ENCODE measurements at regions not wholly inside any gene's neighbourhood (a gene's known extent, or its start where the extent isn't known, plus 50 kb on each side); places are given as distances from the start of the nearest gene placed in this dataset.

- H3K36me3 ChIP-seq (ENCODE audit: control insufficient read depth in 2 of 2, insufficient read depth in 1 of 2, low read length in 2 of 2) = no peaks in the 10 kb centered on the region
- CTCF ChIA-PET = no interaction called here
- POLR2A ChIA-PET = no interaction called here
- TF ChIP-seq GLI4 (tag by site-specific recombination; IDR thresholded peaks at IDR 0.05) (no peak), SETDB1 (IDR thresholded peaks at IDR 0.05; ENCODE audit: insufficient read length, low read length) (no peak), HOXA7 (CRISPR knock-in tag; IDR thresholded peaks at IDR 0.05; ENCODE audit: borderline replicate concordance) (no peak), ZNF610 (tag by site-specific recombination; IDR thresholded peaks at IDR 0.05; ENCODE audit: borderline replicate concordance) (no peak)
- H3K27ac ChIP-seq (ENCODE audit: extremely low read depth, low read depth, low read length) = no peak overlapping the region
- H3K9me3 ChIP-seq (ENCODE audit: control insufficient read depth, insufficient read depth, low read depth, low read length) = no peaks in the 10 kb centered on the region
- H3K4me3 ChIP-seq (ENCODE audit: low read depth, low read length) = no peak overlapping the region
- H3K4me1 ChIP-seq (ENCODE audit: control insufficient read depth, insufficient read depth, low read length) = no peaks in the 10 kb centered on the region
Observed at GRCh38 chr2:12795851-12796250, 79.1 kb downstream of the TRIB2 start.

GRCh38 chr2:12796657-12797056 is 79.9 kb downstream of the TRIB2 start:
- TF ChIP-seq ZNF707 (tag by site-specific recombination; IDR thresholded peaks at IDR 0.05) (no peak), PRDM4 (tag by site-specific recombination; IDR thresholded peaks at IDR 0.05) (no peak), HOXC10 (CRISPR knock-in tag; IDR thresholded peaks at IDR 0.05) (no peak), ZNF19 (tag by site-specific recombination; IDR thresholded peaks at IDR 0.05; ENCODE audit: low read depth) (no peak), SALL2 (tag by site-specific recombination; IDR thresholded peaks at IDR 0.05; ENCODE audit: borderline replicate concordance) (no peak), ZBTB21 (tag by site-specific recombination; IDR thresholded peaks at IDR 0.05) (no peak), ZNF138 (tag by site-specific recombination; IDR thresholded peaks at IDR 0.05; ENCODE audit: borderline replicate concordance) (no peak), ZSCAN4 (tag by site-specific recombination; IDR thresholded peaks at IDR 0.05) (no peak), ZBTB7A (tag by site-specific recombination; IDR thresholded peaks at IDR 0.05; ENCODE audit: low read depth) (no peak), ZNF292 (tag by site-specific recombination; IDR thresholded peaks at IDR 0.05; ENCODE audit: borderline replicate concordance, low read depth) (no peak), ZNF426 (tag by site-specific recombination; IDR thresholded peaks at IDR 0.05) (no peak), ATF2 (tag by site-specific recombination; IDR thresholded peaks at IDR 0.05; ENCODE audit: low read depth) (no peak), ZNF10 (tag by site-specific recombination; IDR thresholded peaks at IDR 0.05) (no peak), WT1 (tag by site-specific recombination; IDR thresholded peaks at IDR 0.05) (no peak), ZNF398 (tag by site-specific recombination; IDR thresholded peaks at IDR 0.05) (no peak), GLI4 (tag by site-specific recombination; IDR thresholded peaks at IDR 0.05) (no peak), ZNF626 (tag by site-specific recombination; IDR thresholded peaks at IDR 0.05) (no peak), TCF7L2 (IDR thresholded peaks at IDR 0.05; ENCODE audit: borderline replicate concordance, low read depth, low read length) (no peak), ZNF24 (tag by site-specific recombination; IDR thresholded peaks at IDR 0.05) (no peak)
- H3K36me3 ChIP-seq (ENCODE audit: control insufficient read depth in 2 of 2, insufficient read depth in 1 of 2, low read length in 2 of 2) = no peaks in the 10 kb centered on the region
- no peak overlapping the region for H3K4me3 ChIP-seq (ENCODE audit: low read depth, low read length)
- ChIA-PET CTCF (no interaction called here), POLR2A (no interaction called here)
- H3K4me1 ChIP-seq (ENCODE audit: control insufficient read depth, insufficient read depth, low read length) = no peaks in the 10 kb centered on the region
- no peak overlapping the region for H3K27ac ChIP-seq (ENCODE audit: extremely low read depth, low read depth, low read length)
- H3K9me3 ChIP-seq (ENCODE audit: control insufficient read depth, insufficient read depth, low read depth, low read length) = no peaks in the 10 kb centered on the region
